ENCODE measurements at regions not wholly inside any gene's neighbourhood (a gene's known extent, or its start where the extent isn't known, plus 50 kb on each side); places are given as distances from the start of the nearest gene placed in this dataset.

DNA sequence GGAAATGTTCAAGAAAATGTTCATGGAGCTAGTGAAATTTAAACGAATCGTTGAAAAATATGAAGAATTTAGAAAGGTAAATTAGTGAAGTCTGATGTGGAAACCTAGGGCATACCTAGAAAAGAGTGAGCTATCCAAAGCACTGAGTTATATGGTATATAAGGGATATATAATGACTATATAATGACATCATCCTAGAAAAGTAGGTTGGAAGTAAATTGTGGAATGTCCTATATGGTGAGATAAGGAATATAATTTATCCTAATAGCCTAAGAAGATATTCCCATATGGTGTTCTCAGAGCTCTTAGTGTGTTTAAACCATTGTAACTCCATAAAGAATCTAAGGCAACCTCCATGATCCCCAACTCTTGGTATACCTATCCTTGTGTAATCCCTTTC is 876.4 kb upstream of the ADGRL2 start:
- TF ChIP-seq, protein P1, sequence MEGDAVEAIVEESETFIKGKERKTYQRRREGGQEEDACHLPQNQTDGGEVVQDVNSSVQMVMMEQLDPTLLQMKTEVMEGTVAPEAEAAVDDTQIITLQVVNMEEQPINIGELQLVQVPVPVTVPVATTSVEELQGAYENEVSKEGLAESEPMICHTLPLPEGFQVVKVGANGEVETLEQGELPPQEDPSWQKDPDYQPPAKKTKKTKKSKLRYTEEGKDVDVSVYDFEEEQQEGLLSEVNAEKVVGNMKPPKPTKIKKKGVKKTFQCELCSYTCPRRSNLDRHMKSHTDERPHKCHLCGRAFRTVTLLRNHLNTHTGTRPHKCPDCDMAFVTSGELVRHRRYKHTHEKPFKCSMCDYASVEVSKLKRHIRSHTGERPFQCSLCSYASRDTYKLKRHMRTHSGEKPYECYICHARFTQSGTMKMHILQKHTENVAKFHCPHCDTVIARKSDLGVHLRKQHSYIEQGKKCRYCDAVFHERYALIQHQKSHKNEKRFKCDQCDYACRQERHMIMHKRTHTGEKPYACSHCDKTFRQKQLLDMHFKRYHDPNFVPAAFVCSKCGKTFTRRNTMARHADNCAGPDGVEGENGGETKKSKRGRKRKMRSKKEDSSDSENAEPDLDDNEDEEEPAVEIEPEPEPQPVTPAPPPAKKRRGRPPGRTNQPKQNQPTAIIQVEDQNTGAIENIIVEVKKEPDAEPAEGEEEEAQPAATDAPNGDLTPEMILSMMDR (IDR thresholded peaks at IDR 0.05) = no peak
- TF ChIP-seq POLR2A (IDR thresholded peaks at IDR 0.05) = no peak
